Keratinocyte (primary cell): ENCODE measurements at regions not wholly inside any gene's neighbourhood (a gene's known extent, or its start where the extent isn't known, plus 50 kb on each side); places are given as distances from the start of the nearest gene placed in this dataset.

Experiments used
- EZH2 ChIP-seq: IDR thresholded peaks from one replicate; pipeline ENCODE4 v1.6.1; 2012; ENCODE audit warnings: inconsistent platforms, mild to moderate bottlenecking, low read length, moderate library complexity
- TF ChIP-seq, protein P1 (sequence below), 3 experiments: IDR thresholded peaks in 1 of 3; conservative IDR thresholded peaks in 1 of 3; optimal IDR thresholded peaks in 1 of 3; 2 replicates in 2 of 3; 3 replicates in 1 of 3; pipeline versions ENCODE3 to v1.5.1; 2011; ENCODE audit warnings: low read length in 3 of 3, mild to moderate bottlenecking in 3 of 3, moderate library complexity in 2 of 3, control low read depth in 1 of 3, inconsistent platforms in 1 of 3; ENCODE audit not compliant: insufficient read depth in 2 of 3; ENCODE audit errors: extremely low read depth in 1 of 3

DNA sequence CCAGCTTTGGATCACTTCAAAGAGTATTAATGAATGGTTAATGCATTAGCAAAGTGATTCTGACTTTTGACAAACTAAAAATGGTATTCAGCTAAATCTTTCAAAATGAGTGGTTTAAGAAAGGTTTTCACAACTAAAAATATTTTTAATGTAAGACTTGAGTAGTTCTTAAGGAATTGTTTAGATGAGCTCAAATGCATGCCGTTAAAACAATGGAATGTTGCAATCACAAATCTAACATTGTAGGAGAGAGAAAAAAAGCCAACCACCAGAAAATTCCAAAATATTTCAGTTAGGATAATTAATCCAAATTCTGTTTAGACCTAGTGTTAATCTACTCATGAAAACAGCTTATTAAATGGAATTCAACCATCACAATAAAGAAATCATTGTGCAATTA lies 1044.8 kb upstream of the SLC10A2 start:
- TF ChIP-seq, protein P1, sequence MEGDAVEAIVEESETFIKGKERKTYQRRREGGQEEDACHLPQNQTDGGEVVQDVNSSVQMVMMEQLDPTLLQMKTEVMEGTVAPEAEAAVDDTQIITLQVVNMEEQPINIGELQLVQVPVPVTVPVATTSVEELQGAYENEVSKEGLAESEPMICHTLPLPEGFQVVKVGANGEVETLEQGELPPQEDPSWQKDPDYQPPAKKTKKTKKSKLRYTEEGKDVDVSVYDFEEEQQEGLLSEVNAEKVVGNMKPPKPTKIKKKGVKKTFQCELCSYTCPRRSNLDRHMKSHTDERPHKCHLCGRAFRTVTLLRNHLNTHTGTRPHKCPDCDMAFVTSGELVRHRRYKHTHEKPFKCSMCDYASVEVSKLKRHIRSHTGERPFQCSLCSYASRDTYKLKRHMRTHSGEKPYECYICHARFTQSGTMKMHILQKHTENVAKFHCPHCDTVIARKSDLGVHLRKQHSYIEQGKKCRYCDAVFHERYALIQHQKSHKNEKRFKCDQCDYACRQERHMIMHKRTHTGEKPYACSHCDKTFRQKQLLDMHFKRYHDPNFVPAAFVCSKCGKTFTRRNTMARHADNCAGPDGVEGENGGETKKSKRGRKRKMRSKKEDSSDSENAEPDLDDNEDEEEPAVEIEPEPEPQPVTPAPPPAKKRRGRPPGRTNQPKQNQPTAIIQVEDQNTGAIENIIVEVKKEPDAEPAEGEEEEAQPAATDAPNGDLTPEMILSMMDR (optimal IDR thresholded peaks at IDR 0.05 in 1 of 3, IDR thresholded peaks at IDR 0.05 in 1 of 3, conservative IDR thresholded peaks at IDR 0.05 in 1 of 3; ENCODE audit: extremely low read depth in 1 of 3, insufficient read depth in 2 of 3, low read length in 3 of 3) = no peak
- TF ChIP-seq EZH2 = no peak
